HCT116 (cell line): ENCODE measurements at regions not wholly inside any gene's neighbourhood (a gene's known extent, or its start where the extent isn't known, plus 50 kb on each side); places are given as distances from the start of the nearest gene placed in this dataset.

ENCODE experiments used
- ATAC-seq: fragments of 200-7000 bp; cut with Tn5 transposase; 2 replicates; pipeline ENCODE4 v1.9.1; 2020; ENCODE audit warnings: mild to moderate bottlenecking, moderate library complexity
- BruUV-seq: library from RNA; stranded (reverse); fragments of 400-500 nt; replicated peaks from 2 replicates; lab custom pipeline; 2021; lab: Mats Ljungman, UMichigan
- CTCF ChIA-PET: fragments of 300-600 bp; sonication (Branson Sonifier 250); formaldehyde crosslinking; loops from one replicate; lab custom pipeline; 2021; ENCODE audit warnings: antibody characterized with exemption; lab: Charles Lee
- POLR2A ChIA-PET: fragments of 300-600, 350-600 bp; sonication (Branson Sonifier 250); formaldehyde crosslinking; loops from one replicate; lab custom pipeline; 2021; ENCODE audit warnings: antibody characterized with exemption; lab: Charles Lee
- RAD21 ChIA-PET, 2 experiments: fragments of 300-600 bp; sonication (Branson Sonifier 250); formaldehyde crosslinking; loops; one replicate each; lab custom pipeline; 2023; ENCODE audit warnings: low total read pairs in 2 of 2; ENCODE audit not compliant: uncharacterized antibody in 2 of 2, unreplicated experiment in 2 of 2, low non-redundant PET in 1 of 2; lab: Charles Lee
- DNase-seq: peaks from one replicate; pipeline ENCODE4 v3.0.0-alpha.2; 2010; ENCODE audit warnings: low read depth, low spot score
- H2AFZ ChIP-seq: fragments of 200-600 bp; shearing (Covaris generic), sonication (generic); 2 replicates; pipeline ENCODE4 v1.6.1; 2017; ENCODE audit warnings: low read depth, mixed run types, mixed read lengths, antibody characterized with exemption, low read length; ENCODE audit not compliant: poor library complexity, severe bottlenecking
- H3K27ac ChIP-seq: 2 replicates; pipeline ENCODE4 v1.5.1; 2012; ENCODE audit warnings: low read depth, low read length
- H3K27me3 ChIP-seq: fragments of 200-600 bp; sonication (generic); 2 replicates; pipeline ENCODE4 v1.6.1; 2016; ENCODE audit warnings: mixed run types, low read length, mixed read lengths; ENCODE audit not compliant: insufficient read depth
- H3K36me3 ChIP-seq, 2 experiments: fragments of 200-500 bp in 1 of 2; fragments of 200-600 bp in 1 of 2; sonication (Bioruptor generic) in 1 of 2; sonication (generic) in 1 of 2; 2 replicates each; pipeline versions ENCODE4 v1.5.1 to v1.6.1; 2014 to 2016; ENCODE audit warnings: low read length in 2 of 2, inconsistent platforms in 1 of 2, mixed read lengths in 1 of 2, mixed run types in 1 of 2; ENCODE audit not compliant: insufficient read depth in 2 of 2, control insufficient read depth in 1 of 2
- H3K4me1 ChIP-seq, 2 experiments: fragments of 200-600 bp in 1 of 2; sonication (generic) in 1 of 2; 2 replicates each; pipeline versions ENCODE4 v1.5.1 to v1.6.1; 2012 to 2017; ENCODE audit warnings: low read length in 2 of 2, inconsistent platforms in 1 of 2, mild to moderate bottlenecking in 1 of 2, mixed read lengths in 1 of 2, mixed run types in 1 of 2, moderate library complexity in 1 of 2; ENCODE audit not compliant: insufficient read depth in 2 of 2, control insufficient read depth in 1 of 2
- H3K4me2 ChIP-seq: fragments of 200-600 bp; sonication (generic); 2 replicates; pipeline ENCODE4 v1.6.1; 2017; ENCODE audit warnings: mixed run types, low read length, mixed read lengths
- H3K4me3 ChIP-seq, 2 experiments: fragments of 200-600 bp in 1 of 2; sonication (generic) in 1 of 2; replicated peaks in 1 of 2; 2 replicates each; pipeline ENCODE4 v1.5.1; 2011 to 2016; ENCODE audit warnings: low read length in 2 of 2, control low read depth in 1 of 2, low read depth in 1 of 2, mild to moderate bottlenecking in 1 of 2, mixed read lengths in 1 of 2, mixed run types in 1 of 2
- H3K79me2 ChIP-seq: fragments of 200-600 bp; sonication (generic); 2 replicates; pipeline ENCODE4 v1.6.1; 2017; ENCODE audit warnings: mild to moderate bottlenecking, mixed run types, low read length, moderate library complexity, mixed read lengths; ENCODE audit not compliant: insufficient read depth
- H3K9ac ChIP-seq: fragments of 200-600 bp; sonication (generic); 2 replicates; pipeline ENCODE4 v1.6.1; 2016; ENCODE audit warnings: low read length, mixed read lengths
- H3K9me2 ChIP-seq: fragments of 200-600 bp; sonication (generic), shearing (Covaris generic); 2 replicates; pipeline ENCODE4 v1.6.1; 2017; ENCODE audit warnings: mixed run types, mild to moderate bottlenecking, moderate library complexity; ENCODE audit not compliant: insufficient read depth
- H3K9me3 ChIP-seq, 2 experiments: fragments of 200-500 bp in 1 of 2; fragments of 200-600 bp in 1 of 2; sonication (Bioruptor generic) in 1 of 2; sonication (generic) in 1 of 2; 2 replicates each; pipeline ENCODE4 v1.6.1; 2014 to 2017; ENCODE audit warnings: low read length in 2 of 2, mixed read lengths in 2 of 2, inconsistent platforms in 1 of 2, low read depth in 1 of 2, mild to moderate bottlenecking in 1 of 2, mixed run types in 1 of 2, moderate library complexity in 1 of 2; ENCODE audit not compliant: control insufficient read depth in 1 of 2, insufficient read depth in 1 of 2
- H4K20me1 ChIP-seq: fragments of 200-600 bp; sonication (generic), shearing (Covaris generic); 2 replicates; pipeline ENCODE4 v1.6.1; 2017; ENCODE audit warnings: mixed run types, mild to moderate bottlenecking, moderate library complexity; ENCODE audit not compliant: insufficient read depth
- EGR1 ChIP-seq: IDR thresholded peaks from 2 replicates; pipeline ENCODE4 v1.6.1; 2012; ENCODE audit warnings: low read depth
- FOSL1 ChIP-seq: IDR thresholded peaks from 2 replicates; pipeline ENCODE4 v1.6.1; 2012; ENCODE audit warnings: low read depth
- POLR2AphosphoS5 ChIP-seq: IDR thresholded peaks from 2 replicates; pipeline ENCODE4 v1.6.1; 2011; ENCODE audit warnings: mild to moderate bottlenecking, low read depth, low read length, moderate library complexity
- intact Hi-C: fragments of 100-400 bp; cut with micrococcal nuclease; formaldehyde crosslinking; loops from 2 replicates; pipeline ENCODE4 v1.10.0; 2022
- TF ChIP-seq, protein P1 (sequence below): IDR thresholded peaks from 2 replicates; pipeline ENCODE4 v1.6.1; 2012; ENCODE audit warnings: low read depth
- TF ChIP-seq, protein P2 (sequence below): IDR thresholded peaks from 2 replicates; pipeline ENCODE4 v1.6.1; 2011; ENCODE audit warnings: mild to moderate bottlenecking, low read length, moderate library complexity; ENCODE audit not compliant: insufficient replicate concordance; ENCODE audit errors: extremely low read depth

- POLR2A ChIA-PET = no interaction called here
- Histone ChIP-seq H3K9me3 (no peaks in the 10 kb centered on the region), H2AFZ (no peak overlapping the region), H3K4me2 (no peak overlapping the region), H3K36me3 (no peaks in the 10 kb centered on the region), H3K4me1 (no peaks in the 10 kb centered on the region), H3K9ac (no peak overlapping the region), H3K27ac (no peak overlapping the region), H4K20me1 (no peaks in the 10 kb centered on the region), H3K27me3 (peaks cover 68% of the 10 kb centered on the region), H3K9me2 (no peaks in the 10 kb centered on the region), H3K79me2 (no peaks in the 10 kb centered on the region), H3K4me3 (no peak overlapping the region)
- TF ChIP-seq FOSL1 = no peak
- TF ChIP-seq, protein P1, sequence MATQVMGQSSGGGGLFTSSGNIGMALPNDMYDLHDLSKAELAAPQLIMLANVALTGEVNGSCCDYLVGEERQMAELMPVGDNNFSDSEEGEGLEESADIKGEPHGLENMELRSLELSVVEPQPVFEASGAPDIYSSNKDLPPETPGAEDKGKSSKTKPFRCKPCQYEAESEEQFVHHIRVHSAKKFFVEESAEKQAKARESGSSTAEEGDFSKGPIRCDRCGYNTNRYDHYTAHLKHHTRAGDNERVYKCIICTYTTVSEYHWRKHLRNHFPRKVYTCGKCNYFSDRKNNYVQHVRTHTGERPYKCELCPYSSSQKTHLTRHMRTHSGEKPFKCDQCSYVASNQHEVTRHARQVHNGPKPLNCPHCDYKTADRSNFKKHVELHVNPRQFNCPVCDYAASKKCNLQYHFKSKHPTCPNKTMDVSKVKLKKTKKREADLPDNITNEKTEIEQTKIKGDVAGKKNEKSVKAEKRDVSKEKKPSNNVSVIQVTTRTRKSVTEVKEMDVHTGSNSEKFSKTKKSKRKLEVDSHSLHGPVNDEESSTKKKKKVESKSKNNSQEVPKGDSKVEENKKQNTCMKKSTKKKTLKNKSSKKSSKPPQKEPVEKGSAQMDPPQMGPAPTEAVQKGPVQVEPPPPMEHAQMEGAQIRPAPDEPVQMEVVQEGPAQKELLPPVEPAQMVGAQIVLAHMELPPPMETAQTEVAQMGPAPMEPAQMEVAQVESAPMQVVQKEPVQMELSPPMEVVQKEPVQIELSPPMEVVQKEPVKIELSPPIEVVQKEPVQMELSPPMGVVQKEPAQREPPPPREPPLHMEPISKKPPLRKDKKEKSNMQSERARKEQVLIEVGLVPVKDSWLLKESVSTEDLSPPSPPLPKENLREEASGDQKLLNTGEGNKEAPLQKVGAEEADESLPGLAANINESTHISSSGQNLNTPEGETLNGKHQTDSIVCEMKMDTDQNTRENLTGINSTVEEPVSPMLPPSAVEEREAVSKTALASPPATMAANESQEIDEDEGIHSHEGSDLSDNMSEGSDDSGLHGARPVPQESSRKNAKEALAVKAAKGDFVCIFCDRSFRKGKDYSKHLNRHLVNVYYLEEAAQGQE = no peak
- TF ChIP-seq, protein P2, sequence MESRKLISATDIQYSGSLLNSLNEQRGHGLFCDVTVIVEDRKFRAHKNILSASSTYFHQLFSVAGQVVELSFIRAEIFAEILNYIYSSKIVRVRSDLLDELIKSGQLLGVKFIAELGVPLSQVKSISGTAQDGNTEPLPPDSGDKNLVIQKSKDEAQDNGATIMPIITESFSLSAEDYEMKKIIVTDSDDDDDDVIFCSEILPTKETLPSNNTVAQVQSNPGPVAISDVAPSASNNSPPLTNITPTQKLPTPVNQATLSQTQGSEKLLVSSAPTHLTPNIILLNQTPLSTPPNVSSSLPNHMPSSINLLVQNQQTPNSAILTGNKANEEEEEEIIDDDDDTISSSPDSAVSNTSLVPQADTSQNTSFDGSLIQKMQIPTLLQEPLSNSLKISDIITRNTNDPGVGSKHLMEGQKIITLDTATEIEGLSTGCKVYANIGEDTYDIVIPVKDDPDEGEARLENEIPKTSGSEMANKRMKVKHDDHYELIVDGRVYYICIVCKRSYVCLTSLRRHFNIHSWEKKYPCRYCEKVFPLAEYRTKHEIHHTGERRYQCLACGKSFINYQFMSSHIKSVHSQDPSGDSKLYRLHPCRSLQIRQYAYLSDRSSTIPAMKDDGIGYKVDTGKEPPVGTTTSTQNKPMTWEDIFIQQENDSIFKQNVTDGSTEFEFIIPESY = no peak
- no peak for TF ChIP-seq EGR1
- no peak for TF ChIP-seq POLR2AphosphoS5
- ATAC-seq (no peak), DNase-seq (no peak)
- BruUV-seq = no TSS peak
- intact Hi-C loops = no loop called here
- CTCF ChIA-PET = no interaction called here
- RAD21 ChIA-PET = no interaction called here
Measured at GRCh38 chr14:98855926-98856715, 415.9 kb downstream of the BCL11B start.
